Psoas muscle (tissue), 7 donors: ENCODE measurements at regions not wholly inside any gene's neighbourhood (a gene's known extent, or its start where the extent isn't known, plus 50 kb on each side); places are given as distances from the start of the nearest gene placed in this dataset.
A peak's percentile ranks its signal among the peaks of the same experiment; 100 is the strongest.

Experiments
- ATAC-seq, 4 donors: fragments of 200-7000 bp; cut with Tn5 transposase; one replicate each; pipeline ENCODE4 v1.9.1; 2020; ENCODE audit warnings: moderate library complexity in 3 of 4, mild to moderate bottlenecking in 2 of 4
- DNase-seq, 2 donors: peaks; one replicate each; pipeline ENCODE4 v3.0.0-alpha.2; 2020
- H3K27ac ChIP-seq: fragments of 200-600 bp; one replicate; pipeline ENCODE4 v1.8.0; 2022
- H3K27me3 ChIP-seq, 3 donors: fragments of 200-600 bp in 1 of 3; one replicate each; pipeline versions ENCODE4 v1.6.1 to v1.8.0; 2013 to 2022; ENCODE audit warnings: low read length in 2 of 3, mild to moderate bottlenecking in 2 of 3, moderate library complexity in 1 of 3; ENCODE audit not compliant: insufficient read depth in 3 of 3
- H3K36me3 ChIP-seq, 2 donors: fragments of 200-600 bp in 1 of 2; one replicate each; pipeline versions ENCODE4 v1.6.1 to v1.8.0; 2013 to 2022; ENCODE audit warnings: low read depth in 1 of 2, mild to moderate bottlenecking in 1 of 2, moderate library complexity in 1 of 2; ENCODE audit not compliant: insufficient read depth in 1 of 2
- H3K4me1 ChIP-seq: fragments of 200-600 bp; one replicate; pipeline ENCODE4 v1.8.0; 2022
- H3K4me3 ChIP-seq: fragments of 200-600 bp; one replicate; pipeline ENCODE4 v1.8.0; 2022; ENCODE audit warnings: mild to moderate bottlenecking
- H3K9me3 ChIP-seq: fragments of 200-600 bp; one replicate; pipeline ENCODE4 v1.8.0; 2022
- WGBS, 3 donors: extraction: QIAGEN DNeasy Blood & Tissue Kit; methylation state at CpG; one replicate each; pipeline versions ENCODE4 v1.1.6 to v1.1.7; 2013; 5-methylcytosine and 5-hydroxymethylcytosine counted together
- intact Hi-C, 2 donors: fragments of 100-400 bp; cut with DNase I; formaldehyde crosslinking; loops; one replicate each; pipeline versions ENCODE4 v1.11.0 to v1.14.2; 2022
- TF ChIP-seq, protein P1 (sequence below): fragments of 200-600 bp; IDR thresholded peaks from one replicate; pipeline ENCODE4 v1.8.0; 2022; ENCODE audit warnings: antibody characterized with exemption
- donor health status: healthy with polysubstance abuse.
- donor health status: DM: no; HTN: no; CAD: no; lungs with moderate emphysema.
- donor health status: Bipolar disorder and iron deficiency.
- donor health status: healthy.
- donor health status: DM: yes; HTN: yes; CAD: no.
- donor health status: DM: no; HTN: no; CAD: no.
- donor health status: DM: yes; HTN: yes; CAD: no.

GRCh38 chr16:17926461-17926860 is 410.1 kb downstream of the NPIPA8 start:
- no peak overlapping the region for H3K27ac ChIP-seq
- H3K27me3 ChIP-seq, result no peaks in the 10 kb centered on the region

GRCh38 chr16:17925761-17926160 is 410.8 kb downstream of the NPIPA8 start:
- Histone ChIP-seq H3K4me1 (no peaks in the 10 kb centered on the region), H3K27me3 (no peaks in the 10 kb centered on the region), H3K9me3 (no peaks in the 10 kb centered on the region), H3K36me3 (no peaks in the 10 kb centered on the region), H3K4me3 (no peak overlapping the region), H3K27ac (no peak overlapping the region)
- ATAC-seq, result no peak
- TF ChIP-seq, protein P1, sequence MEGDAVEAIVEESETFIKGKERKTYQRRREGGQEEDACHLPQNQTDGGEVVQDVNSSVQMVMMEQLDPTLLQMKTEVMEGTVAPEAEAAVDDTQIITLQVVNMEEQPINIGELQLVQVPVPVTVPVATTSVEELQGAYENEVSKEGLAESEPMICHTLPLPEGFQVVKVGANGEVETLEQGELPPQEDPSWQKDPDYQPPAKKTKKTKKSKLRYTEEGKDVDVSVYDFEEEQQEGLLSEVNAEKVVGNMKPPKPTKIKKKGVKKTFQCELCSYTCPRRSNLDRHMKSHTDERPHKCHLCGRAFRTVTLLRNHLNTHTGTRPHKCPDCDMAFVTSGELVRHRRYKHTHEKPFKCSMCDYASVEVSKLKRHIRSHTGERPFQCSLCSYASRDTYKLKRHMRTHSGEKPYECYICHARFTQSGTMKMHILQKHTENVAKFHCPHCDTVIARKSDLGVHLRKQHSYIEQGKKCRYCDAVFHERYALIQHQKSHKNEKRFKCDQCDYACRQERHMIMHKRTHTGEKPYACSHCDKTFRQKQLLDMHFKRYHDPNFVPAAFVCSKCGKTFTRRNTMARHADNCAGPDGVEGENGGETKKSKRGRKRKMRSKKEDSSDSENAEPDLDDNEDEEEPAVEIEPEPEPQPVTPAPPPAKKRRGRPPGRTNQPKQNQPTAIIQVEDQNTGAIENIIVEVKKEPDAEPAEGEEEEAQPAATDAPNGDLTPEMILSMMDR, result no peak
- intact Hi-C loops, result no loop called here
- WGBS, 3 donors, result 84 to 91% (median 87%) methylated on average over 6 of the region's 6 CpGs
- DNase-seq, result no peak

More at GRCh38 chr16:17926461-17926860, 410.1 kb downstream of the NPIPA8 start:
- TF ChIP-seq, protein P1, result no peak
- intact Hi-C loops, result no loop called here
- Histone ChIP-seq H3K36me3 (no peaks in the 10 kb centered on the region), H3K9me3 (no peaks in the 10 kb centered on the region), H3K4me3 (no peak overlapping the region), H3K4me1 (no peaks in the 10 kb centered on the region)
- DNase-seq (no peak), ATAC-seq (no peak)
- 63 to 69% (median 68%) methylated on average over 5 of the region's 5 CpGs for WGBS, 3 donors

GRCh38 chr16:17921357-17921978 is 415.1 kb downstream of the NPIPA8 start:
- 54 to 74% (median 58%) methylated on average over 2 of the region's 2 CpGs for WGBS, 3 donors
- Histone ChIP-seq H3K4me1 (no peaks in the 10 kb centered on the region), H3K27ac (no peak overlapping the region), H3K4me3 (no peak overlapping the region), H3K9me3 (peaks cover 3% of the 10 kb centered on the region), H3K27me3 (no peaks in the 10 kb centered on the region), H3K36me3 (no peaks in the 10 kb centered on the region)
- no peak for DNase-seq
- intact Hi-C loops, result no loop called here
- TF ChIP-seq, protein P1, result peak; percentile 33
- ATAC-seq, result no peak

- H3K9me3 ChIP-seq, result peaks cover 17% of the 10 kb centered on the region
- no peak for ATAC-seq
Observed at GRCh38 chr16:17917316-17918019, 419.1 kb downstream of the NPIPA8 start.

More at GRCh38 chr16:17917316-17918019, 419.1 kb downstream of the NPIPA8 start:
- no peak overlapping the region for H3K27ac ChIP-seq
- H3K4me3 ChIP-seq, result no peak overlapping the region
- H3K27me3 ChIP-seq, result no peaks in the 10 kb centered on the region
- H3K36me3 ChIP-seq, result no peaks in the 10 kb centered on the region
- intact Hi-C loops, result no loop called here
- H3K4me1 ChIP-seq, result no peaks in the 10 kb centered on the region
- TF ChIP-seq, protein P1, result no peak
- WGBS, 3 donors, result 74 to 78% (median 74%) methylated on average over 3 of the region's 3 CpGs
- DNase-seq, result no peak
